Retinal pigment epithelial cell (primary cell): ENCODE measurements at regions not wholly inside any gene's neighbourhood (a gene's known extent, or its start where the extent isn't known, plus 50 kb on each side); places are given as distances from the start of the nearest gene placed in this dataset.

ENCODE experiments used
- DNase-seq: peaks from one replicate; pipeline ENCODE4 v3.0.0-alpha.2; 2010; ENCODE audit warnings: low read depth
- H3K4me3 ChIP-seq: 2 replicates; pipeline ENCODE4 v1.5.1; 2011; ENCODE audit warnings: mild to moderate bottlenecking, low read length, control low read depth, moderate library complexity
- CTCF ChIP-seq: conservative IDR thresholded peaks from 2 replicates; pipeline ENCODE4 v1.5.1; 2011; ENCODE audit warnings: low read depth, low read length, control low read depth, inconsistent platforms

GRCh38 chr5:61215996-61216395 is 53.7 kb upstream of the SMIM15 start:
- no peak for DNase-seq
- no peak overlapping the region for H3K4me3 ChIP-seq
- TF ChIP-seq CTCF = no peak

GRCh38 chr5:61216741-61217140 is 54.5 kb upstream of the SMIM15 start:
- no peak for DNase-seq
- H3K4me3 ChIP-seq = no peak overlapping the region
- TF ChIP-seq CTCF = no peak

GRCh38 chr5:61217214-61217613 is 54.9 kb upstream of the SMIM15 start:
- no peak overlapping the region for H3K4me3 ChIP-seq

GRCh38 chr5:61228229-61228628 is 66.0 kb upstream of the SMIM15 start:
- no peak for DNase-seq
- TF ChIP-seq CTCF = no peak
- no peak overlapping the region for H3K4me3 ChIP-seq

More at GRCh38 chr5:61217214-61217613, 54.9 kb upstream of the SMIM15 start:
- no peak for TF ChIP-seq CTCF
- no peak for DNase-seq

GRCh38 chr5:61228691-61229280 is 66.5 kb upstream of the SMIM15 start:
- no peak overlapping the region for H3K4me3 ChIP-seq
- TF ChIP-seq CTCF = no peak
- DNase-seq = no peak

GRCh38 chr5:61229416-61229815 is 67.1 kb upstream of the SMIM15 start:
- DNase-seq = no peak
- no peak for TF ChIP-seq CTCF
- H3K4me3 ChIP-seq = no peak overlapping the region

GRCh38 chr5:61230492-61230891 is 68.2 kb upstream of the SMIM15 start:
- no peak for TF ChIP-seq CTCF
- DNase-seq = no peak
- H3K4me3 ChIP-seq = no peak overlapping the region
